ENCODE measurements at regions not wholly inside any gene's neighbourhood (a gene's known extent, or its start where the extent isn't known, plus 50 kb on each side); places are given as distances from the start of the nearest gene placed in this dataset.
A peak's percentile ranks its signal among the peaks of the same experiment; 100 is the strongest.
"Not testable (repeated sequence)": the region's sequence is repeated elsewhere in the genome, so short reads cannot be mapped to it uniquely, and the experiment has no call there.

DNA sequence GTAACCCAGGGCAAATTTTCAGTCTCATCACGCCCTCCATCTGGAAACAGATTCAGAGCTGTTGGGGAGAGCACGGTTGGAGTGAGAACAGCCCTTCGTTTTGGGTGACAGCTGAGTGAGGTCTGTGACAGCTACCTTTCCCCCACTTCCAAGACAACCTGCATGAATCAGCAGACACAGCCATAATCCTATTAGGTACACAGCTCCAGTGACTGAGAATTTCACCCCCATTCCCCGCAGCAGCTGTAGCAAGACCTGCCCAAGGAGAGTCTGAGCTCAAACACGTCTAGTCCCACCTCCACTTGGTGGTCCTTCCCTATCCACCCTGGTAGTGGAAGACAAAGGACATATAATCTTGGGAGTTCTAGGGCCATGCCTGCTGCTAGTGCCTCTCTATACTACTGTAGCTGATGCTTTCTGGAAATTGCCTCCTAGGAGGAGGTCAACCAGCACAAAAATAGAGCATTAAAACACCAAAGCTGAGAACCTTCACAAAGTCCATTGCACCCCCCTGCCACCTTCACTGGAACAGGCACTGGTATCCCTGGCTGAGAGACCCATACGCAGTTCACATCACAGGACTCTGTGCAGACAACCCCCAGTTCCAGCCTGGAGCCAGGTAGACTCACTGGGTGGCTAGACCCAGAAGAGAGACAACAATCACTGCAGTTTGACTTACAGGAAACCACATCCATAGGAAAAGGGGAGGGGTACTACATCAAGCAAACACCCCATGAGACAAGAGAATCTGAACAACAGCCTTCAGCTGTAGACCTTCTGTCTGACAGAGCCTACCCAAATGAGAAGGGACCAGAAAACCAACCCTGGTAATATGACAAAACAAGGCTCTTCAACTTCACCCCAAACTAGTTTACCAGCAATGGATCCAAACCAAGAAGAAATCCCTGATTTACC, 448.6 kb upstream of the CBLB start:
- Histone ChIP-seq H3K4me3 (ENCODE audit: low read length) (no peak overlapping the region), H3K4me1 (ENCODE audit: control insufficient read depth, insufficient read depth, low read length) (no peaks in the 10 kb centered on the region), H3K9me3 (ENCODE audit: control insufficient read depth, low read length) (no peaks in the 10 kb centered on the region), H3K27me3 (replicated peaks; ENCODE audit: control insufficient read depth, insufficient read depth, low read length) (no peaks in the 10 kb centered on the region), H3K9ac (ENCODE audit: low read length) (no peak overlapping the region), H3K36me3 (ENCODE audit: control insufficient read depth, insufficient read depth, low read length, severe bottlenecking) (no peaks in the 10 kb centered on the region)
- no peak for DNase-seq (ENCODE audit: low read depth)

DNA sequence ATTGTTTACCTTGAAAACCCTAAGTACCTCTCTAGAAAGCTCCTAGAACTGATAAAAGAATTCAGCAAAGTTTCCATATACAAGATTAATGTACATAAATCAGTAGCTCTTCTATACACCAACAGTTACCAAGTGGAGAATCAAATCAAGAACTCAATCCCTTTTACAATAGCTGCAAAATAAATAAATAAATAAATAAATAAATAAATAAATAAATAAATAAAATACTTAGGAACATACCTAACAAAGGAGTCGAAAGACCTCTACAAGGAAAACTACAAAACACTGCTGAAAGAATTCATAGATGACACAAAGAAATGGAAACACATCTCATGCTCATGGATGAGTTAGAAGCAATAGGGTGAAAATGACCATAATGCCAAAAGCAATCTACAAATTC, 452.6 kb upstream of the CBLB start:
- not testable (repeated sequence) for H3K9ac ChIP-seq (ENCODE audit: low read length); DNase-seq (ENCODE audit: low read depth); H3K36me3 ChIP-seq (ENCODE audit: control insufficient read depth, insufficient read depth, low read length, severe bottlenecking); H3K27me3 ChIP-seq (replicated peaks; ENCODE audit: control insufficient read depth, insufficient read depth, low read length); H3K4me1 ChIP-seq (ENCODE audit: control insufficient read depth, insufficient read depth, low read length); H3K4me3 ChIP-seq (ENCODE audit: low read length); H3K9me3 ChIP-seq (ENCODE audit: control insufficient read depth, low read length)

DNA sequence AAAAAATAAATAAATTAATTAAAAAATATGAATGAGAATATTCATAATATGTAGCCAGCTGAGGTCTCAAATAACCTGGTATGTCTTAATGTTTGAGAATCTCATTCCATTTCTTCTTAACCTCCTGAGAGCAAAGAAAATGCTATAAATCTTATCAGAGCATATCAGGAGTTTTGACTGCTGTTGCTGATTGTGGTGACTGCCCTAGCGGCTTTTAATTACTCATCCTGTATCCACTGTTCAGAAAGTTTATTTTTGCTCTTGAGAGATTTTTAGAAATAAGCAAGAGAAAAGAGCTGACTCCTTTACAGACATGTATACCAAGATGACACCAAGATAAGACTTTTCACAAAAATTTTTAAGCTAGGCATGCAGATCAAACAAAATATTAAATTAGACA, 454.8 kb upstream of the CBLB start:
- H3K36me3 ChIP-seq (ENCODE audit: control insufficient read depth, insufficient read depth, low read length, severe bottlenecking): no peaks in the 10 kb centered on the region
- H3K9me3 ChIP-seq (ENCODE audit: control insufficient read depth, low read length): peaks cover 9% of the 10 kb centered on the region
- no peak for DNase-seq (ENCODE audit: low read depth)
- H3K9ac ChIP-seq (ENCODE audit: low read length): no peak overlapping the region
- no peak overlapping the region for H3K4me3 ChIP-seq (ENCODE audit: low read length)
- H3K4me1 ChIP-seq (ENCODE audit: control insufficient read depth, insufficient read depth, low read length): peaks cover 11% of the 10 kb centered on the region
- H3K27me3 ChIP-seq (replicated peaks; ENCODE audit: control insufficient read depth, insufficient read depth, low read length): no peaks in the 10 kb centered on the region

GRCh38 chr3:106326941-106327695, 458.3 kb upstream of the CBLB start:
- H3K27me3 ChIP-seq (replicated peaks; ENCODE audit: control insufficient read depth, insufficient read depth, low read length): no peaks in the 10 kb centered on the region
- H3K9me3 ChIP-seq (ENCODE audit: control insufficient read depth, low read length): peaks cover 9% of the 10 kb centered on the region
- peak overlapping the region; percentile 6 for H3K4me3 ChIP-seq (ENCODE audit: low read length)
- peaks cover 15% of the 10 kb centered on the region for H3K4me1 ChIP-seq (ENCODE audit: control insufficient read depth, insufficient read depth, low read length)
- H3K9ac ChIP-seq (ENCODE audit: low read length): no peak overlapping the region
- DNase-seq (ENCODE audit: low read depth): no peak
- H3K36me3 ChIP-seq (ENCODE audit: control insufficient read depth, insufficient read depth, low read length, severe bottlenecking): no peaks in the 10 kb centered on the region

DNA sequence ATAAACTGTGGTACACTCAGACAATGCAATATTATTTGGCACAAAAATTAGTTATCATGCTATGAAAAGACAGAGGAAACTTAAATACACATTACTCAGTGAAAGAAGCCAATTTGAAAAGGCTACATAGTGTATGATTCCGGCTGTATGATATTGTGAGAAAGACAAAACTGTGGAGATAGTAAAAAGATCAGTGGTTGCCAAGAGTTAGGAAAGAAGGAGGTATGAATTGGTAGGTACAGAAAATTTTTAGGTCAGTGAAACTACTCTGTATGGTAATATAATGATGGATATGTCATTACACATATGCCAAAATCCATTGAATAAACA, 458.8 kb upstream of the CBLB start:
- no peak for DNase-seq (ENCODE audit: low read depth)
- peaks cover 15% of the 10 kb centered on the region for H3K4me1 ChIP-seq (ENCODE audit: control insufficient read depth, insufficient read depth, low read length)
- no peaks in the 10 kb centered on the region for H3K36me3 ChIP-seq (ENCODE audit: control insufficient read depth, insufficient read depth, low read length, severe bottlenecking)
- no peak overlapping the region for H3K9ac ChIP-seq (ENCODE audit: low read length)
- peaks cover 9% of the 10 kb centered on the region for H3K9me3 ChIP-seq (ENCODE audit: control insufficient read depth, low read length)
- no peak overlapping the region for H3K4me3 ChIP-seq (ENCODE audit: low read length)
- H3K27me3 ChIP-seq (replicated peaks; ENCODE audit: control insufficient read depth, insufficient read depth, low read length): no peaks in the 10 kb centered on the region

GRCh38 chr3:106328224-106328623, 459.4 kb upstream of the CBLB start:
- Histone ChIP-seq H3K9me3 (ENCODE audit: control insufficient read depth, low read length) (peaks cover 9% of the 10 kb centered on the region), H3K4me3 (ENCODE audit: low read length) (no peak overlapping the region), H3K9ac (ENCODE audit: low read length) (no peak overlapping the region), H3K27me3 (replicated peaks; ENCODE audit: control insufficient read depth, insufficient read depth, low read length) (no peaks in the 10 kb centered on the region), H3K36me3 (ENCODE audit: control insufficient read depth, insufficient read depth, low read length, severe bottlenecking) (no peaks in the 10 kb centered on the region), H3K4me1 (ENCODE audit: control insufficient read depth, insufficient read depth, low read length) (peaks cover 15% of the 10 kb centered on the region)
- DNase-seq (ENCODE audit: low read depth): no peak

DNA sequence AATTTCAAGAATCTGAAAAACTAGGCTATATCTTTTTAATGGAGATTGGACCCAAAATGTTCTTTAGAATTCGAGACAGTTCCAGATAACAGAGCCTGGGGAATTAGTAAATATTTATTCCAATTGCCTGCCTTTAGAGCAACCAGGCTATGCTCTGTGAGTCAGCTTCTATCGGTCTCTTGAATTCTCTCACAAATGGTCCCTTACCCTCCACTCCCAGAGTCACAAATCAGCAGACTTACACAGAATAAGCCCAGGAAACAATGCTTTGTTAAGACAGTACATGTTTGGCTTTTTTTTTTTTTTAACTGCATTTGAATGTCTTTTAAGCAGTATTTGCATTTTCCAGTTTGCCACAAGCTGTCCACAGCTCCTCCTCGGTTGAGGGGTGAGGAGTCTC, 460.7 kb upstream of the CBLB start:
- peaks cover under 1% of the 10 kb centered on the region for H3K9me3 ChIP-seq (ENCODE audit: control insufficient read depth, low read length)
- no peak overlapping the region for H3K4me3 ChIP-seq (ENCODE audit: low read length)
- DNase-seq (ENCODE audit: low read depth): no peak
- H3K4me1 ChIP-seq (ENCODE audit: control insufficient read depth, insufficient read depth, low read length): peaks cover 22% of the 10 kb centered on the region
- no peaks in the 10 kb centered on the region for H3K27me3 ChIP-seq (replicated peaks; ENCODE audit: control insufficient read depth, insufficient read depth, low read length)
- no peak overlapping the region for H3K9ac ChIP-seq (ENCODE audit: low read length)
- H3K36me3 ChIP-seq (ENCODE audit: control insufficient read depth, insufficient read depth, low read length, severe bottlenecking): no peaks in the 10 kb centered on the region

- H3K27me3 ChIP-seq (replicated peaks; ENCODE audit: control insufficient read depth, insufficient read depth, low read length): no peaks in the 10 kb centered on the region
- H3K9ac ChIP-seq (ENCODE audit: low read length): no peak overlapping the region
- no peaks in the 10 kb centered on the region for H3K9me3 ChIP-seq (ENCODE audit: control insufficient read depth, low read length)
- H3K4me3 ChIP-seq (ENCODE audit: low read length): no peak overlapping the region
- DNase-seq (ENCODE audit: low read depth): no peak
- no peaks in the 10 kb centered on the region for H3K36me3 ChIP-seq (ENCODE audit: control insufficient read depth, insufficient read depth, low read length, severe bottlenecking)
- H3K4me1 ChIP-seq (ENCODE audit: control insufficient read depth, insufficient read depth, low read length): peaks cover 22% of the 10 kb centered on the region
Observed at GRCh38 chr3:106331636-106332035, 462.8 kb upstream of the CBLB start.

GRCh38 chr3:106332129-106332528, 463.3 kb upstream of the CBLB start:
- Histone ChIP-seq H3K4me1 (ENCODE audit: control insufficient read depth, insufficient read depth, low read length) (peaks cover 17% of the 10 kb centered on the region), H3K27me3 (replicated peaks; ENCODE audit: control insufficient read depth, insufficient read depth, low read length) (no peaks in the 10 kb centered on the region), H3K9me3 (ENCODE audit: control insufficient read depth, low read length) (no peaks in the 10 kb centered on the region), H3K36me3 (ENCODE audit: control insufficient read depth, insufficient read depth, low read length, severe bottlenecking) (no peaks in the 10 kb centered on the region), H3K4me3 (ENCODE audit: low read length) (no peak overlapping the region), H3K9ac (ENCODE audit: low read length) (no peak overlapping the region)
- no peak for DNase-seq (ENCODE audit: low read depth)

GRCh38 chr3:106332884-106333283, 464.1 kb upstream of the CBLB start:
- no peak for DNase-seq (ENCODE audit: low read depth)
- Histone ChIP-seq H3K4me1 (ENCODE audit: control insufficient read depth, insufficient read depth, low read length) (peaks cover 12% of the 10 kb centered on the region), H3K36me3 (ENCODE audit: control insufficient read depth, insufficient read depth, low read length, severe bottlenecking) (no peaks in the 10 kb centered on the region), H3K4me3 (ENCODE audit: low read length) (no peak overlapping the region), H3K9ac (ENCODE audit: low read length) (no peak overlapping the region), H3K9me3 (ENCODE audit: control insufficient read depth, low read length) (no peaks in the 10 kb centered on the region), H3K27me3 (replicated peaks; ENCODE audit: control insufficient read depth, insufficient read depth, low read length) (no peaks in the 10 kb centered on the region)

DNA sequence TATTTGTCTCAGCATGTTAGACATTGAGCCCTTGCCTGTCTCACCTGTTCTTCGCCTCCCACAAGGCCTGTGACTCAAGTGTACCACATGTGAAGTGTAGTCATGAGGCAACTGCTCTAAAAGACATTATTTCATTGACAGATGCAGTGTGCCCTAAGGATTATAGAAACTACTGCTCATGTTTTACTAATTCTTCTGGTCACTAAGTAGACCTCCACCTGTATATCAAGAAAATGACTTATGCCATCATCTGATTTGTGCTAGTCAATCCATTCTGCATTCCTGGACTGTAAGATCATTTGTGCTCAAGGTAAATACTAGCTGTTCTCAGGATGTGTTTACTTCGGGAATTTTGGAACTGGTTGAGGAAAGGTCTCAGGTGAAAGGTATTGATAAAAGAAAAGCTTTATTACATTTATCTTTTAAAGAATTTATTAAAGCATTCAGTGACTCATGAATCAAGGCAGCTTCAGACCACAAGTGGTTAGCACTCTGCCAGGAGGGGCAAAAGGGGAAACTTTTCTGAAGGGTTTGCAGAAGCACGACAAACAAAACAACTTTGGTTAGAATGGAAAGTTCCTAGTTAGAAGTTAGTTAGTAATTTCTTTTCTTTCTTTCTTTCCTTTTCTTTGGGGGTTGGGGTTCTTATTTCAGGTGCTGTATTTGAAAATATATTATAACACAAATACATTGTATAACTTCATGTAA, 465.3 kb upstream of the CBLB start:
- Histone ChIP-seq H3K36me3 (ENCODE audit: control insufficient read depth, insufficient read depth, low read length, severe bottlenecking) (no peaks in the 10 kb centered on the region), H3K9ac (ENCODE audit: low read length) (no peak overlapping the region), H3K9me3 (ENCODE audit: control insufficient read depth, low read length) (no peaks in the 10 kb centered on the region), H3K27me3 (replicated peaks; ENCODE audit: control insufficient read depth, insufficient read depth, low read length) (no peaks in the 10 kb centered on the region), H3K4me1 (ENCODE audit: control insufficient read depth, insufficient read depth, low read length) (peaks cover 12% of the 10 kb centered on the region), H3K4me3 (ENCODE audit: low read length) (no peak overlapping the region)
- peak; percentile 60 for DNase-seq (ENCODE audit: low read depth)
